Colon (tissue), 2 donors: ENCODE measurements at regions not wholly inside any gene's neighbourhood (a gene's known extent, or its start where the extent isn't known, plus 50 kb on each side); places are given as distances from the start of the nearest gene placed in this dataset.
"Not testable (repeated sequence)": the region's sequence is repeated elsewhere in the genome, so short reads cannot be mapped to it uniquely, and the experiment has no call there.

Source experiments
- FAIRE-seq: peaks from 2 replicates; lab custom pipeline; 2012; peaks lifted over from hg19 to GRCh38; lab: Jason Lieb, UNC
- donor health status: control.
- donor health status: control.

DNA sequence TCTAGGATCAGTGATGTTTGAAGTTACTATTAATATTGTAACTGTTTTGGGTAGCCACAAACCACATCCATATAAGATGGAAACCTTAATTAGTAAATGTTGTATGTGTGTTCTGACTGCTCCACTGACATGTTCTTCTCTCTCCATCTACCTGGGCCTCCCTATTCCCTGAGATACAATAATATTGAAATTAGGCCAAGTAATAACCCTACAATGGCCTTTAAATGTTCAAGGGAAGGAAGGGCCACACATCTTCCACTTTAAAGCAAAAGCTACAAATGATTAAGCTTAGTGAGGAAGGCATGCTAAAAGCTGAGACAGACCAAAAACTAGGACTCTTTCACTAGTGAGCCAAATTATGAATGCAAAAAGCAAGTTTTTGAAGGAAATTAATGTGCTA lies 176.4 kb upstream of the ANK3 start:
- FAIRE-seq = no peak

DNA sequence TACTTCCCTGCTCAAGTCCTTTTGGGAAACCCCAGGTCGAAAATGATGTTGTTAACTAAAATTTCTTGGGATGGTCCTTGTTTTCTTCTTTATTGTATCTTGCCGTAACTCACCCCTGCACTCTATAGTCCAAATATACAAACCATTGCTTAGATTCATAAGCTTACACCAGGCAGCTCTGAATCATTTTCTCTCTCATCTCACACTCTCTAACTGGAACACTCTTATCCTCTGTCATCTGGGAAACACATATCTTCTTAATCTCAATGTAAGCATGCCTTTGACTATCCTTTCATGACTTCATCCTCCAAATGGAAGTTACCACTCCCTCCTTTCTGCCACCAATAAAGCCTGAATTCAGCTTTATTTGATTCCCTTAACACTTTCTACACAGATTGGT lies 175.8 kb upstream of the ANK3 start:
- no peak for FAIRE-seq

DNA sequence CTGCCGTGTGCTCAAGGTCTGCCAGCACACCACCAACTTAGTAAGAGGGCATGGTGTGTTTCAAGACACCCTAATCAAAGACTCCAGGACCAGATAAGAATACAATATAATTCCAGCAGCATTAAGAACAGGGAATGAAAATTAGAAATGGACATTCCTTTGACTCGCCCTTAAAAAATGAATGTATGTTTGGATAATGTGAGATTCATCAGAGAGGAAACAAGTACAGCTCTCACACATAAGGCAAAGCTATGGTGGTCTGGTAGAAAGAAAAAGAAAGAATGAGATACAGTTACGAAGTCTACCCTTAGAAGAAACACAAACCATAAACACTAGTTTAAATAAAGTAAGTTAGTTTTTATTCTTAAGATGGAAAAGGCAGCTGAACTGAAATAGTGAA lies 174.8 kb upstream of the ANK3 start:
- no peak for FAIRE-seq

DNA sequence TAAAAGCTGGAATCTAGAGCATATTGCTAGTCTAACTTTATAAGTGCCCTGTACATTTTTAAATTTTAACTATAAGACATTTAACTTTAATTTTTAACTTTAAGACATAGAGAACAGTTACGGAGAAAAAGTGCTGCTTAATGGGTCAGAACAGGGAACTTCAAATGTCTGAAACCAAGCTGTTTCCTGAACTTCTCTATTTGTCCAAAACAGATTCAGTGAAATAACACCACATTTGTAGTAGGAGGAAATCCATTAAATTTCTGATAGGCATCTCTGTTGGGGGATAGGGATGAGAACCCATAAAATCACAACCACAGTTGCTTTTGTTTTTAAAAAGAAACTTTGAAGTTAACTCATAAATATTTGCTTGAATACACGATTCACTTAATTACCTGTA lies 170.8 kb upstream of the ANK3 start:
- peak; percentile 36 for FAIRE-seq

DNA sequence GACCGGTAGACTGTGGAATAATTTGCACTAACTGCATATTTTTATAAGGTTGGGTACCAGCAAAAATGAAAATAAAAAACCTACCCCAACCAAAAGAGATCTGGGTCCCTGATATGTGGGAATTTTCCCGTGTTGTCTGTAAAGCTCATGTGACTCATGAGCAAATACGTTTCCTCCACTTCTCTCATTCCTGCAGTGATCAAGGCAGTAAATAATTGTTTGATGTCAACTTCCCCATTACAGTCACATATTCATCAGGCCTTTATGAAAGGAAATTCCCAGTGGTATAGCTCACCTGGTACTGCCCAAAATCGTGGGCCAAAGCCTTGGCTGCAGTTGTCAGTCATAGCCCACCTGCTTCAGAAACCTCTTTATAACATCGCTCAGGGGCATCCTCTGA lies 166.0 kb upstream of the ANK3 start:
- FAIRE-seq = no peak

DNA sequence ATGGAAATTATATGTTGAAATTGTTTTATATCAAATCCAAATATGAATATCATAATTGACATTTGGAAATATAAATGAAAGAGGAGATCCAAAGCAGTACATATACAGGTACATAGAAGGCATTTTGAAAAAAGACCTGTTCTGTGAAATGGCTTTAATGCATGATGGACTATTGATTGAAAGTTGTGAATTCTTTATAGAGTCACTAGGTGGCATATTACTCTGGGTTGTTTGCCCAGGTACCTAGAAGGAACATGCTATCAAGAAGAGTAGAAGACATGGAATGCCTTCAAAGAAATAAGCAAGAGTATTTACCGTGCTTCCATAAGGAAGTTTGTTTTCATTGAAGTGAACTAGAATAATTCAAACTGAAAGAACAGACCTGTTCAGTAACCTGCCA lies 160.0 kb upstream of the ANK3 start:
- no peak for FAIRE-seq

DNA sequence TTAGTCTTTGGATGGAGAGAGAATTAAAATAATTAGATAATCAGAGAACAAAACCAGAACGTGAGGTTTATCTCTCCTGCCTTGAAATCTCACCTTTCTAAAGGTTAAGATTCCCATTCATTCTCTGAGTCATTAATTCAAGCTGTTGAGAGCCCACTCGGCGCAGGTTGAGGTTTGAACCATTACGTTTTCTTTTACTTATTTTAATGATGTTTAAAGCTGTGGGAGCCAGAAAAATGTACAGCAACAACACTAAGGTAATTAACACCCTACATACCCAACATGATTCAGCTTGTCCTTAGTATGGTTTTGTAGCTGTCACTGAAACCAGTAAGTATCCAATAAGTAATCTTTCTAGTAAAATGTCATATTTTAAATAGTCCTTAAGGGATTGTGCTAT lies 153.0 kb upstream of the ANK3 start:
- no peak for FAIRE-seq

DNA sequence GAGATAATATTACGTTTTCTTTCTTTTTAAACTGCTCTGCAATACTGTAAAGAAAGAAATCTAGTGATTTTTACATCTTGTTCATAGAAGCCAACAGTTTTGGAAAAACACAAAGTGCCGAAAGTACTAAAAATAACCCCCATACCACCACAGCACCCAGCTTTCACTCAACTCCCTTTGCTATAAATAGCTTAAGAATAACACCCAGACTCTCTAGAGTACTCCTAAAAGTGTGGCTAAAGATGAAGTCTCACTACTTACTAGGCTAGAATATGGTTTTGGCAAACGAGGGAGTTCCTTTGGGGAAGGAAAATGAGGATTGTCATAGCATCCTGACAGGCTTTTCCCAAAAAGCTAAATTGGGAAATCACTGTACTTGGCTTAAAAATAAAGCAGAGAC lies 151.8 kb upstream of the ANK3 start:
- no peak for FAIRE-seq

DNA sequence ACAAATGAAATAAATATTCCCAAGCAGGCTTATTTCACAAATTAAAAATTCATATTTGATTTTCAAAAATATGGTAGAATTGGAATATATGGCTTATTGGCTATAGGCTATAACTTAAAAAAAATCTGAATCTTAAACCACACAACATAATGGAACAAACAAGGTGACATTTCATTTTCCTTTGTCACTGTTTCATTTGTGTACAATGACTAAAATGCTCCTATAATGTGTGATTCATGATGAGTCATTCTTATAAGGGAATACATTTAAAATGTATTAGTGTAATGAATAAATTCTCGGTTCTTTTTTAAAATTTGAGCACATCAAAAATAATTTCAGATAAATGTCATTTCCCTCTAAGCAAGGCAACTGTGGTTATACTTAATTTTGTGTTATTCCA lies 148.0 kb upstream of the ANK3 start:
- FAIRE-seq = no peak

DNA sequence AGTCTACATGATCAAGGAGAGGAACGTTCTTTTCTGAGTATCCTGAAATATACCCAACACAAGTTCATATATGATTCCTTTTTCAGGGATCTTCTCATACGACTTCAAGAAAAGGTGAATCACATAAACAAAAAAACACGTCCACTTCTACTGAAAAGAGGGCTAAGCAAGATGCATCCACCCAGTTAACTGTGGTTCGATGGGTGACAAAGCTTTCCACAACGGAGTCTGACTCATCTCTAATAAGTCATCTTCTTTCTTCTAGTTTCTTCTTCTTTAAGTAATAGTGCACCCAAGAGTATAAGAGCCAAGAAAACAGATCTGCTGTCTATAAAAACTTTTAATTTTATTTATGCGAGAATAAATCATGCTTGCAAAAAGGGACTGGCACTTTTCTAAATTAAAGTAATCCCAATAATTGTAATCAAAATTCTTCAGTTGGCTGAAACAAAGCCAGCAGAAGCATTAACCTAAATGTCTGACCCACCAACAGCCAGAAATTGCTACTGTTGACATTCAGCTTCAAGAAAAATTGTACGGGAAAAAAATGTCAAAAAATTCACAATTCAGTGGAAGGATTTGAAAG lies 146.9 kb upstream of the ANK3 start:
- no peak for FAIRE-seq

DNA sequence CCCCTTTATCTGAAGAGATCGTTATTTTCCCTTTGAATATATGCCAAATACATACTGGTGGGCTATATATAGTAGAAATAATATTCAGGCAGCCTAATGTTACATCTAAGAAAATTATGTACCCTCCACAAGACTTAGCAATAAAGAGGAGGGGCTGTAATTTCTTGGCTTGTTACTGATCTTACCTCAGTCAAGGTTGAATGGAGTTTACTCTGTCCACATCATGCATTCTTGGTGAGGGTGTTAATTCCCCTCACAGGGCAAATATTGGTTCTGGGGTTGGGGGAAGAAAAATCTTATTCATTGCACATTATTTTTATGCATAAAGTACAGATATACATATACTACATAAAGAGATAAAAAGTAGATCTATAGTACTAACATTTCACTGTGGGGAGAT lies 145.8 kb upstream of the ANK3 start:
- no peak for FAIRE-seq

DNA sequence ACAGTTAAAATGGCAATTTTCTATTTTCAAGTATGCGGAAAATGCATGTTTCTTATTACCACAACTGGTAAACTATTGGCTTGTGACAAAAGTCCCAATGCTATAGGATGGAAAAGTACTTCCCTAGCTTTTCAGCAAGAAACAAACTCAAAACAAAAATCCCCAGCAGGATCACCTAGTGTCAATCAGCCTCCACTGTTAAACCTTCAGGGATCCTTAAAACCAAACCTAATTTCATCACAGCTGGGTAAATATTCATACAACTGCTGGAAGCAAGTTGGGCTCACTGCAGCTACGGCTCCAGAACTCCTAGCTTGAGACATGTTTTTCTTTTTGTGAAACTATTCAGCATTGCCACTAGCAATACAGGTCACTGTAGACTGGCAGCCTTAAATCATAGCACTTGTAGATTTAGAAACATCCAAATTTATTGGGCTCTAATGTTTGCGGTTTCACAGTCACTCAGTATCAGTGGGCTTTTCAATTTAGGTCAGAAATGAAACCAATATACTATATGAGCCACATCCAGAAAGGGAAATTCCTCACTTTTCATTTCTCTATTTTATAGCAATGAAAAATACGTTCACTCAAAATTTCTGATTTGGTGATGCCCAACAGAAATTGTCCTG lies 145.2 kb upstream of the ANK3 start:
- FAIRE-seq = no peak

DNA sequence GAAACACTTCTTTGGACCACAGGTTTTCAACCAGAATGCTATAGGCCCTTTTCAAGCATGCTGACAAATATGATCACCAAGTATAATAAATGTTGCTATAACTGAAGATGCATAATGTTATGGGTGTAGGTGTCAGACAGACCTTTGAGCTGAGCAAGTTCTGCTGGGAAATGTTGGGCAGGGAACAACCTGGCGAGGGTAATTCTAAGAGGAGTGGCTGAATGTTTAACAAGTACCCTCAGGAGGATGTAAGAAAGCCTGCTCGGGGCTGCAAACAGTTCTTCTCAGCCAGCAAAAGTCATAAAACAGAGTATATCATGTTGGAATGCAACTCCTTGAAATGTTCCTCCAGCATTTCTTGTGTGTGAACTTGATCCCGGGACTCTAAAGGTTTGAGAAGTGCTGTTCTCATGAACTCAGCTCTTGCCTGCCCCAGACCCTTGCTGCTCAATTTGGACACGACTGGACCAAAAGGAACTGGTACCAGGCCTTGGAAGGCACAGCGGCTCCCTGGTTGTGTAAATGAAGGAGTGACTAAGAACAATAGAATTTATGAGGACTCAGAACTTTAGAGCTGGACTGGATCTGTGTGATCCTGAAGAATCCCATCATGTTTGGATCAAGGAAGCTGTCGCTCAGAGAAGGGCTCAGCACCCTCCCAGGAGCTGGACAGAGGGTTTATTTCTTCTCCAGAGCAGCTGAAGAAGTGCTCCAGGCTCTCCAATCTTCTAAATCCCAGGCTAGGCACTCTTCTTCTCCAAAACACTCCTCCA lies 143.2 kb upstream of the ANK3 start:
- FAIRE-seq = no peak

DNA sequence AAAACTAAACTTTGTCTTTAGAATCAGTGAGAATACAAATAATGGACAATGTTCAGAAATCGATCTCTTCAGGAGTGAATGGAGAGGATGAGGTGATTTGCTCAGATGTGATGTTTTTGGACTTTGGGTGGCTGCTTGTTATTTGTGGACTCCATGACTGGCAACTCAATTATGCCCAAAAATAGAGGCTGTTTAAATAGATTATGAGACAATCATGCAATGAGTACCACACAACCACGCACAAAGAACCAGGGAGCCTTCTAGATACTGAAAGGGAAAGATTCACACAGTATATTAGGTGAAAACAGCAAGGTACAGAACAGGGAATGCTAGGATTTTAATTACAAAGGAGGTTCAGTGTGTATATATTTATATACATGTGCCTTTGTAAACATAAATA lies 141.3 kb upstream of the ANK3 start:
- no peak for FAIRE-seq

DNA sequence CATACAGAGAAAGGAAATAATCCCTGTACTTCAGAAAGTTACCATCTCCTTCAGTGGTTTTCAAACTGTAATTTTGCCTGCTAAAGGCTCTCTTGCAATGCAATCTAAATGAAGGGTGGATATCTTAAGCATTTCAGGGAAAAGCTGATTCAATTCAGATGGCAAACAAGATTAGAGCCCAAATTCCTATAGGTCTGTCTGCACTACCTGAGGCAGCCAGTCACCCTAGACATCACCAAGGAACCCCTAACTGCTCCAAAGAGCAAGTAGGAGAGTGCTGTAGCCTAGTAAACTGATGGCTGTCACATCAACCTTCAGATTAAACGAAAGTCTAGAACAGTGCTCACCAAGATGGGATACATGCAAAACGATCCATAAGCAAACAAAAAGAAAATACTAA lies 138.0 kb upstream of the ANK3 start:
- no peak for FAIRE-seq

DNA sequence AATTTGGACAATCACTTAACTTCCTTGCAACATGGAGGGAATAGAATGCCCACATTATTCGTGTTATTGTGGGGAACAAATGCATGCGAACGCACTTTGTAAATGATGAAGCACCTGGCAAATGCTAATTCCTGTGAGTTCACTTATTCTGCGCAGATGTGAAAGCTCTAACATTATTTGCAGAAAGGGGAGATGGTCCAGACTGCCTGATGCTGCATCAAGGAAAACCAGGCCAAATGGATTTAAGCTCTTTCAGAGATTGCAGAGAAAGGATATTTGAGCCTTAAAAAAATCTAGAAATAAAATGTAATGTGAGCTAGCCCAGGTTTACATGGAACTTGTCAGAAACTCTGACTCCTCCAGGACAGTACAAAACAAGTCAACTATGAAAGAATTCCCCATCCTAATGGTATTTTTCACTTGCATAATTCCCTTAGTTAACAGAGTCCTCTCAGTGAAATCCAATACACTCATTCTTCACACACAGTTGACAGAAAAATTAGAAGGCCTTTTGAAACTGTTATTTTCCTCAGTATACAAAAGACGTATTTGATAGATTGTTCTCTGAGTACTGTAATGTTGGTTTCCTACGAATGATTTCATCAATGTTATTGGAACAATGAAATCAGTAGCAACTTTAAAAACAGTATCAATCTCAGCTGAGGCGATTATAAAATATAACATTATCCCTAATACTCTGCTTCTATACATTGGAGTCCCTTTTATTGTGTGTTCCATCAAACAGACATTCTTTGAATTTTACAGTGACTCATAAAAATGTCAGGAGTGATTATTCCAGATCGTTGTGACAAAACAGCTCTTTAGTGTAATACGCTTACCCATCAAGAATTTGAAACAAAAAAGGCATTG lies 136.3 kb upstream of the ANK3 start:
- no peak for FAIRE-seq

DNA sequence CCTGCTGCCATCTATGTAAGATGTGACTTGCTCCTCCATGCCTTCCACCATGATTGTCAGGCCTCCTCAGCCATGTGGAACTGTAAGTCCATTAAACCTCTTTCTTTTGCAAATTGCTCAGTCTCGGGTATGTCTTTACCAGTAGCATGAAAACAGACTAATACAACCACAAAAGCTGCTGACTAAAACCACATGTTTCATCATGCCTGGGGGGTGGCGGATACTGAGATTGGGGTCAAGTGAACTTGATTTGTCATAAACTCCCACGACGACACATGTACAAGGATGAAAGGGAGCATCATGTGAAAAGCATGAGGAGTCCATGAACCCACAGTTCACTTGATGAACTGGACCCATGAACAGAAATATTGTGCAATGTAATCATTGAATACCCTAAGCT lies 134.9 kb upstream of the ANK3 start:
- FAIRE-seq = no peak

DNA sequence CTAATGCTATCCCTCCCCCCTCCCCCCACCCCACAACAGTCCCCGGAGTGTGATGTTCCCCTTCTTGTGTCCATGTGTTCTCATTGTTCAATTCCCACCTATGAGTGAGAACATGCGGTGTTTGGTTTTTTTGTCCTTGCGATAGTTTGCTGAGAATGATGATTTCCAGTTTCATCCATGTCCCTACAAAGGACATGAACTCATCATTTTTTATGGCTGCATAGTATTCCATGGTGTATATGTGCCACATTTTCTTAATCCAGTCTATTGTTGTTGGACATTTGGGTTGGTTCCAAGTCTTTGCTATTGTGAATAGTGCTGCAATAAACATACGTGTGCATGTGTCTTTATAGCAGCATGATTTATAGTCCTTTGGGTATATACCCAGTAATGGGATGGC lies 133.7 kb upstream of the ANK3 start:
- FAIRE-seq = not testable (repeated sequence)

DNA sequence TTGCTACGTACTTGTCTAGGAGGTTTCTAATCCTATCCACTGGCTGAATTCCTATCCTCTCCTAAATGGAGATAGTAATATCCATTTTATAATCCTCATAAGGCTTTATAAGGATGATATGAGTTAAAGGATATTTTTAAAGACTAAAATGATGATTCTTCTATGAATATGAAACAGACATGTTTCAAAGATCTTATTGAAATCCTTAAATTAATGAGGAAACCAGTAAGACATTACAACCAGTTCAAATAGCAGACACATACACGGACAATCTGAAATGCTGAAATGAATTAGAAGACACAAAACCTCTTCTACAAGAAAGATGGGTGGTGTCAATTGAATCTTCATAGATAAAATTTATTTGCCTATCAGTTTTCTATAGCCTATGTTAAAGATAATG lies 132.9 kb upstream of the ANK3 start:
- FAIRE-seq = no peak

DNA sequence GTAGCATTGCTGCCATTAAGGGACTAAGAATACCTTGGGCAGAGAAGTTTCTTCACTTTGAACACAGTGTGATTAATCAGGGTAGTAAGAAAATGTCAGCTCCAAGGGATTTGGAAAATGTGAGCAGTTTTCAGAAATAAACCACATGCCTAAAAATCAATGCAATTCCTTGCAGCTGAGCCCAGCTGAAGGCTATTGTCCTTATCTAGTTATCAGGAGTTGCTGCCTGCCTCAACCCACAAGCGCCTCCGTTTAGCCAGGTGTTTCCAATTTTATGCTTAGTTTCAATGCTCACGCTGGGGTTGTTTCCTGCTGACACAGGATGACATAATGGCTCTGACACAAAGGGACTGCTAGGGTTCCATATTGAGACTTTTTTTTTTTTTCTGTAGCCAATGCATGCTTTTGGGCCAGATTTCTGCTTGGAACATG lies 132.3 kb upstream of the ANK3 start:
- FAIRE-seq = no peak

DNA sequence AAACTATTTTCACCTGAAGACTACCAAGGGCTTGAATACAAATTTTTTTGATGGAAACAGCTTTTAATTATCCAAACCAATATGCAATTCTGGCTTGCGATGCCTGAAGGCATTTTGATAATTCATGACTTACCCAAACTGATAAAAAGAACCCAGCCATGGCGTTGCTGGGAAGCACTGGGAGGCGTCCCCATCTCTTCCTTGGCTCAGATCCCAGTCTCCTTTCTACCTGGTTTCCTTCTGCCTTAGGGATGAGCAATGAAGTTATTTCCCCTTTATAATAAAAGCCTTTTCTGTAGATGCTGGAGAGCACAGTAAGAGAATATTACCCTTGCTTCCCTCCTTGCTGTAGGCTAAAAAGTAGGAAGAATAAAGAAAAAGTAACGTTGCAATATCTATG lies 129.1 kb upstream of the ANK3 start:
- no peak for FAIRE-seq

DNA sequence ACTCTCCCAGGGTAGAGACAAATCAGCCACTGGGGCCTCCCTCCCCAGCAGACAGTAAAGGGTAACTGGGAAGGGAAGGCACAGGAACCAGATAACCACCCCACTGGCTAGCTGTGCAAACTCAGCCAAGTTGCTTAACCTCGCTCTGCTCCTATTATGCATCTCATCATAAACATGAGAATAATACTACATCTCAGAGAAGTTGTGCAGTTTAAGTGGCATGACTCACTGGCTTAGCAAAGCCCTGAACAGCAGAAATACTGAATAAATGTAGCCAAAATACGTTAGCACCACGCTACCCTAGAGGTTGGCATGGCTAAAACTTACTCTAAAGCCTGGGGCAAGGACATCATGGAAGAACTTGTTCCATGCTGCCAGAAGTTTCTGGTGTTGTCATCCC lies 128.1 kb upstream of the ANK3 start:
- FAIRE-seq = no peak

DNA sequence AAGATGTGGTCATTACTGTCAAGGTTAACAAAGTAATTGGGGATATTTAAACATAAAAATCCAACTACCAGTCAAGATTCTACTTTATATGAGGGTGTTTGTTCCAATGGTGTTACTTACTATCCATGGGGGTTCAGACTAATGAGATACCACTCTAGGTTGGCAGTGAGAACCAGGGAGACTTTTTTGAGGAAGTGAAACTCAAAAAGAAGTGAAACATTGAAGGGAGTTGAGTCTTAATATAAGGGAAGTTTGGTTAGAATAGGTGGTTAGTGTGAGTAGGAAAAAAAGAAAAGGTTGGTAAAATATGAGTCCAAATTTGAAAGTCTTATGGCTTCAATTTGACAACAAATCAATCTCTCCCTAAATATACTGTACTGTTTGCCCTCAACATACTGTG lies 123.6 kb upstream of the ANK3 start:
- FAIRE-seq = no peak
